GM12878 (cell line): ENCODE measurements at regions not wholly inside any gene's neighbourhood (a gene's known extent, or its start where the extent isn't known, plus 50 kb on each side); places are given as distances from the start of the nearest gene placed in this dataset.

Source experiments
- ATAC-seq: fragments of 200-7000 bp; cut with Tn5 transposase; 3 replicates; pipeline ENCODE4 v1.9.1; 2020; ENCODE audit warnings: mild to moderate bottlenecking, moderate library complexity
- BruUV-seq: library from RNA; stranded (reverse); fragments of 400-500 nt; replicated peaks from 2 replicates; lab custom pipeline; 2021; lab: Mats Ljungman, UMichigan
- CTCF ChIA-PET: fragments of 300-600 bp; sonication (Branson Sonifier 250); formaldehyde crosslinking; extraction: SDS; loops from one replicate; lab custom pipeline; 2021; ENCODE audit warnings: inconsistent platforms; lab: Yijun Ruan, JAX
- POLR2A ChIA-PET: fragments of 350-600 bp; formaldehyde crosslinking; extraction: SDS; loops from one replicate; lab custom pipeline; 2021; ENCODE audit warnings: inconsistent platforms; lab: Charles Lee
- RAD21 ChIA-PET: fragments of 300-600 bp; sonication (Branson Sonifier 250); formaldehyde crosslinking; loops from one replicate; lab custom pipeline; 2023; ENCODE audit warnings: antibody characterized with exemption; ENCODE audit not compliant: unreplicated experiment; lab: Charles Lee
- SMC1A ChIA-PET: fragments of 300-600 bp; sonication (Branson Sonifier 250); formaldehyde crosslinking; loops from one replicate; lab custom pipeline; 2023; ENCODE audit not compliant: unreplicated experiment, uncharacterized antibody; lab: Charles Lee
- DNase-seq: peaks from one replicate; pipeline ENCODE4 v3.0.0-alpha.2; 2011; ENCODE audit warnings: low read depth, low spot score
- FAIRE-seq: peaks from 3 replicates; lab custom pipeline; 2011; peaks lifted over from hg19 to GRCh38; lab: Jason Lieb, UNC
- H2AFZ ChIP-seq: 2 replicates; pipeline ENCODE4 v1.6.0; 2011; ENCODE audit warnings: low read depth, low read length, control low read depth; ENCODE audit not compliant: control insufficient read depth
- H3K27ac ChIP-seq: 2 replicates; pipeline ENCODE4 v1.5.1; 2011; ENCODE audit warnings: control low read depth; ENCODE audit not compliant: control insufficient read depth, insufficient read depth
- H3K27me3 ChIP-seq, 2 experiments: replicated peaks in 1 of 2; 2 replicates each; pipeline versions ENCODE4 v1.6.0 to v1.6.1; 2011; ENCODE audit warnings: low read length in 1 of 2; ENCODE audit not compliant: control insufficient read depth in 2 of 2, insufficient read depth in 2 of 2
- H3K36me3 ChIP-seq, 2 experiments: 2 replicates each; pipeline ENCODE4 v1.5.1; 2011; ENCODE audit warnings: low read length in 1 of 2; ENCODE audit not compliant: control insufficient read depth in 2 of 2, insufficient read depth in 2 of 2
- H3K4me1 ChIP-seq: 2 replicates; pipeline ENCODE4 v1.6.1; 2011; ENCODE audit warnings: mild to moderate bottlenecking, low read length, moderate library complexity, mixed read lengths; ENCODE audit not compliant: control insufficient read depth, insufficient read depth
- H3K4me2 ChIP-seq: 2 replicates; pipeline ENCODE4 v1.6.0; 2011; ENCODE audit warnings: control low read depth; ENCODE audit not compliant: control insufficient read depth, insufficient read depth
- H3K4me3 ChIP-seq: fragments of 200-600 bp; sonication (generic); 2 replicates; pipeline ENCODE4 v1.5.1; 2016
- H3K79me2 ChIP-seq: 2 replicates; pipeline ENCODE4 v1.6.0; 2011; ENCODE audit warnings: low read length; ENCODE audit not compliant: control insufficient read depth, insufficient read depth
- H3K9ac ChIP-seq: 2 replicates; pipeline ENCODE4 v1.8.0; 2011; ENCODE audit warnings: low read length, control low read depth, mixed read lengths; ENCODE audit not compliant: control insufficient read depth, insufficient read depth
- H3K9me3 ChIP-seq: replicated peaks from 3 replicates; pipeline ENCODE4 v1.5.1; 2011; ENCODE audit warnings: mild to moderate bottlenecking, low read length; ENCODE audit not compliant: control insufficient read depth, insufficient read depth
- H4K20me1 ChIP-seq: 2 replicates; pipeline ENCODE4 v1.6.0; 2011; ENCODE audit not compliant: control insufficient read depth, insufficient read depth
- BCL11A ChIP-seq: IDR thresholded peaks from 2 replicates; pipeline ENCODE4 v1.6.1; 2011; ENCODE audit warnings: low read depth, low read length
- CHD1 ChIP-seq: IDR thresholded peaks from 2 replicates; pipeline ENCODE4 v1.6.1; 2012; ENCODE audit warnings: low read depth, low read length, improper control_type of control experiment
- DPF2 ChIP-seq: fragments of 450-650 bp; IDR thresholded peaks from 2 replicates; pipeline ENCODE4 v1.6.1; 2017; ENCODE audit warnings: mild to moderate bottlenecking
- KAT2A ChIP-seq: conservative IDR thresholded peaks from 2 replicates; pipeline ENCODE4 v1.6.1; 2011; ENCODE audit warnings: low read depth, low read length; ENCODE audit not compliant: control insufficient read depth
- MYB ChIP-seq: fragments of 150-350 bp; IDR thresholded peaks from 2 replicates; pipeline ENCODE4 v1.6.1; 2014; ENCODE audit warnings: mild to moderate bottlenecking, low read depth, low read length, borderline replicate concordance
- PML ChIP-seq: IDR thresholded peaks from 2 replicates; pipeline ENCODE4 v1.6.1; 2012; ENCODE audit warnings: low read length, inconsistent platforms
- POLR2A ChIP-seq: IDR thresholded peaks from 2 replicates; pipeline ENCODE4 v1.6.1; 2011; ENCODE audit warnings: low read depth, mild to moderate bottlenecking, low read length
- SPI1 ChIP-seq: IDR thresholded peaks from 2 replicates; pipeline ENCODE4 v1.6.1; 2011; ENCODE audit warnings: low read depth, mild to moderate bottlenecking, low read length, moderate library complexity, borderline replicate concordance; ENCODE audit not compliant: insufficient read depth
- SUPT20H ChIP-seq: IDR thresholded peaks from 2 replicates; pipeline ENCODE4 v1.6.1; 2011; ENCODE audit warnings: low read depth, mild to moderate bottlenecking, low read length, moderate library complexity, borderline replicate concordance; ENCODE audit not compliant: control insufficient read depth
- TBL1XR1 ChIP-seq: IDR thresholded peaks from 2 replicates; pipeline ENCODE4 v1.6.1; 2012; ENCODE audit warnings: low read depth, low read length, improper control_type of control experiment
- YY1 ChIP-seq: IDR thresholded peaks from 2 replicates; pipeline ENCODE4 v1.6.1; 2011; ENCODE audit warnings: low read depth, mild to moderate bottlenecking, low read length
- WGBS: methylation state at CpG from one replicate; pipeline ENCODE4 v1.1.6; 2016; ENCODE audit warnings: low lambda C conversion rate; ENCODE audit not compliant: insufficient replicate concordance, insufficient coverage; ENCODE audit errors: missing lambda C conversion rate; 5-methylcytosine and 5-hydroxymethylcytosine counted together
- in situ Hi-C: fragments of 300-500 bp; cut with MboI; formaldehyde crosslinking; loops from 9 replicates; pipeline ENCODE4 v1.14.3; 2018; ENCODE audit warnings: mixed read lengths
- intact Hi-C: fragments of 100-400 bp; cut with micrococcal nuclease; formaldehyde crosslinking; loops from one replicate; pipeline ENCODE4 v1.14.2; 2022; ENCODE audit not compliant: unreplicated experiment
- TF ChIP-seq, protein P1 (sequence below): fragments of 450-650 bp; formaldehyde crosslinking; IDR thresholded peaks from 2 replicates; pipeline ENCODE4 v1.4.0; 2020; ENCODE audit warnings: mild to moderate bottlenecking, moderate library complexity

DNA sequence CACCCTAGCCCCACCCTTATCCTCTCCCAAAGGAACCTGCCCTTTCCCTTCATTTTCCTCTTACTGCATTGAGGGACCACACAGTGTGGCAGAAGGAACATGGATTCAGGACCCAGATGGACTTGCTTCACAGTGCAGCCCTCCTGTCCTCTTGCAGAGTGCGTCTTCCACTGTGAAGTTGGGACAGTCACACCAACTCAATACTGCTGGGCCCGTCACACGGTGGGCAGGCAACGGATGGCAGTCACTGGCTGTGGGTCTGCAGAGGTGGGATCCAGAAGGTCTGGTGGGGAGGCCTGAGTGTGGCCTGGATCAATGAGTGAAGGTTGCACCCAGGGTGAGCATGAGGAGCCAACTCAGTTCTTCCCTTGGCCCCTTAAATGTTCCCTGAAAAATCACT is 129.9 kb upstream of the B3GAT1 start:
- Histone ChIP-seq H3K4me2 (no peak overlapping the region), H3K9me3 (no peaks in the 10 kb centered on the region), H3K27me3 (peaks cover 0 to 2% of the 10 kb centered on the region in 2 experiments; a peak in 2 of 4 replicates), H3K4me1 (no peaks in the 10 kb centered on the region), H3K79me2 (no peaks in the 10 kb centered on the region), H3K36me3 (no peaks in the 10 kb centered on the region), H2AFZ (no peak overlapping the region), H3K4me3 (no peak overlapping the region), H4K20me1 (no peaks in the 10 kb centered on the region), H3K27ac (no peak overlapping the region), H3K9ac (no peak overlapping the region)
- TF ChIP-seq KAT2A (no peak), SPI1 (no peak), SUPT20H (no peak), BCL11A (no peak), PML (no peak), DPF2 (no peak), YY1 (no peak), CHD1 (no peak), TBL1XR1 (no peak), MYB (no peak), POLR2A (no peak)
- TF ChIP-seq, protein P1, sequence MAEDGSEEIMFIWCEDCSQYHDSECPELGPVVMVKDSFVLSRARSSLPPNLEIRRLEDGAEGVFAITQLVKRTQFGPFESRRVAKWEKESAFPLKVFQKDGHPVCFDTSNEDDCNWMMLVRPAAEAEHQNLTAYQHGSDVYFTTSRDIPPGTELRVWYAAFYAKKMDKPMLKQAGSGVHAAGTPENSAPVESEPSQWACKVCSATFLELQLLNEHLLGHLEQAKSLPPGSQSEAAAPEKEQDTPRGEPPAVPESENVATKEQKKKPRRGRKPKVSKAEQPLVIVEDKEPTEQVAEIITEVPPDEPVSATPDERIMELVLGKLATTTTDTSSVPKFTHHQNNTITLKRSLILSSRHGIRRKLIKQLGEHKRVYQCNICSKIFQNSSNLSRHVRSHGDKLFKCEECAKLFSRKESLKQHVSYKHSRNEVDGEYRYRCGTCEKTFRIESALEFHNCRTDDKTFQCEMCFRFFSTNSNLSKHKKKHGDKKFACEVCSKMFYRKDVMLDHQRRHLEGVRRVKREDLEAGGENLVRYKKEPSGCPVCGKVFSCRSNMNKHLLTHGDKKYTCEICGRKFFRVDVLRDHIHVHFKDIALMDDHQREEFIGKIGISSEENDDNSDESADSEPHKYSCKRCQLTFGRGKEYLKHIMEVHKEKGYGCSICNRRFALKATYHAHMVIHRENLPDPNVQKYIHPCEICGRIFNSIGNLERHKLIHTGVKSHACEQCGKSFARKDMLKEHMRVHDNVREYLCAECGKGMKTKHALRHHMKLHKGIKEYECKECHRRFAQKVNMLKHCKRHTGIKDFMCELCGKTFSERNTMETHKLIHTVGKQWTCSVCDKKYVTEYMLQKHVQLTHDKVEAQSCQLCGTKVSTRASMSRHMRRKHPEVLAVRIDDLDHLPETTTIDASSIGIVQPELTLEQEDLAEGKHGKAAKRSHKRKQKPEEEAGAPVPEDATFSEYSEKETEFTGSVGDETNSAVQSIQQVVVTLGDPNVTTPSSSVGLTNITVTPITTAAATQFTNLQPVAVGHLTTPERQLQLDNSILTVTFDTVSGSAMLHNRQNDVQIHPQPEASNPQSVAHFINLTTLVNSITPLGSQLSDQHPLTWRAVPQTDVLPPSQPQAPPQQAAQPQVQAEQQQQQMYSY (CRISPR knock-in tag), result no peak
- no peak for ATAC-seq
- WGBS, result 3% methylated on average over 4 of the region's 4 CpGs
- DNase-seq, result no peak
- in situ Hi-C loops, result no loop called here
- intact Hi-C loops, result no loop called here
- ChIA-PET POLR2A (no interaction called here), SMC1A (no interaction called here), RAD21 (no interaction called here), CTCF (no interaction called here)
- no TSS peak for BruUV-seq
- FAIRE-seq, result no peak
